Activated T-helper 2 cell treated with anti-CD3 and anti-CD28 coated beads, Interferon-gamma antibody, Interleukin-2, Interleukin-4, amounts not matched to agents 10 μg/mL and 5 μg/mL and 100 μg/mL, durations not matched to agents 14 hours and 24 hours and 36 hours (primary cell): ENCODE measurements at regions not wholly inside any gene's neighbourhood (a gene's known extent, or its start where the extent isn't known, plus 50 kb on each side); places are given as distances from the start of the nearest gene placed in this dataset.
A peak's percentile ranks its signal among the peaks of the same experiment; 100 is the strongest.
"Not testable (repeated sequence)": the region's sequence is repeated elsewhere in the genome, so short reads cannot be mapped to it uniquely, and the experiment has no call there.

Experiments used
- DNase-seq: peaks from one replicate; pipeline ENCODE4 v3.0.0; 2021; ENCODE audit warnings: low spot score
- H3K27ac Mint-ChIP-seq: one replicate; pipeline ENCODE4 v1.8.0; 2021; ENCODE audit warnings: mixed read lengths
- H3K27me3 Mint-ChIP-seq: one replicate; pipeline ENCODE4 v1.8.0; 2021; ENCODE audit warnings: low read depth, mixed read lengths
- H3K36me3 Mint-ChIP-seq: one replicate; pipeline ENCODE4 v1.8.0; 2021; ENCODE audit warnings: low read depth, mixed read lengths
- H3K4me1 Mint-ChIP-seq: one replicate; pipeline ENCODE4 v1.8.0; 2021; ENCODE audit warnings: low read depth, mixed read lengths
- H3K4me3 Mint-ChIP-seq: one replicate; pipeline ENCODE4 v1.8.0; 2021; ENCODE audit warnings: low read depth, mild to moderate bottlenecking, moderate library complexity, mixed read lengths
- H3K9me3 Mint-ChIP-seq: one replicate; pipeline ENCODE4 v1.8.0; 2021; ENCODE audit warnings: mixed read lengths
- intact Hi-C: fragments of 100-400 bp; cut with micrococcal nuclease; formaldehyde crosslinking; loops from one replicate; pipeline ENCODE4 v1.15.1; 2023

GRCh38 chr17:65301882-65302281, 164.7 kb downstream of the RGS9 start:
- intact Hi-C loops, H3K9me3 Mint-ChIP-seq, H3K4me3 Mint-ChIP-seq, DNase-seq, H3K4me1 Mint-ChIP-seq, H3K27ac Mint-ChIP-seq, H3K36me3 Mint-ChIP-seq: not testable (repeated sequence)
- peaks cover 19% of the 10 kb centered on the region for H3K27me3 Mint-ChIP-seq

DNA sequence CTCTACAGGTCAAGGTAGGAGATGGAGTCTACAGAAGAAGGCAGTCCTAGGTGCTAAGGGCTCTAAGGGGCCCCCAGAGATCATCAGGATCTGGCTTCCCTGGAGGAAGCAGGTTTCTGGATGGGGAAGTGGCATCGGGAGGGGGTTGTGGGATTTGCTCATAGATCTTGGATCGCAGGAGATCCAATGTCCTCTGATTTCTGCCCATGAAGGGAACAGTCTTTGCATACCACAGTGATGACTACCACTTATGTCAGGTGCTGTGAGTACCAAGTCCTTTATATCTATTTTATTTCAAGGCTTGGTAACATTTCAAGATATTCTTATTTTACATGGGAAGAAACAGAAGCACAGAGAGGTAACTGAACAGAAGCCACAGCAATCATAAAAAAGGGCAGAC, 164.0 kb downstream of the RGS9 start:
- Mint-ChIP-seq H3K4me3 (no peak overlapping the region), H3K27me3 (peaks cover 19% of the 10 kb centered on the region), H3K4me1 (no peaks in the 10 kb centered on the region), H3K27ac (no peak overlapping the region), H3K9me3 (no peaks in the 10 kb centered on the region), H3K36me3 (no peaks in the 10 kb centered on the region)
- intact Hi-C loops: no loop called here
- no peak for DNase-seq

DNA sequence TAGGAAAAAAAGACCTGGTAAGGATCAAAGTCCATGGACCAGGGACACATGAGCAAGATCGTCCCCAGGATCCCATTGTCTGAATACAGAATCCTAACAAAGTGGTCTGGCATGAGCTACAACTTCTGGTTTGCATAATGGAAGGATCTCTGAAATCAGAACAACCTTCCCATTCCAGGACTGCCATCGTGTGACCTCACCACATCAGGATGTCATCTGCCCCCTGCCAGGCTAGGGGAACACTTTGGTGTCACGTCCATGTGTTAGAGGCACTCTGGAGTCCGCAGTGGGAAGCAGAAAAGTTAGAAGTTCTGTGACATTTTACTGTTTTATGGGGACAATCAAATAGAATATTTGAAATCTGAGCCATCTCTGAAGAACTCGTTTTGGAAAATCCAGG, 160.7 kb downstream of the RGS9 start:
- H3K36me3 Mint-ChIP-seq: no peaks in the 10 kb centered on the region
- peaks cover 19% of the 10 kb centered on the region for H3K27me3 Mint-ChIP-seq
- no peaks in the 10 kb centered on the region for H3K9me3 Mint-ChIP-seq
- no peak overlapping the region for H3K27ac Mint-ChIP-seq
- intact Hi-C loops: loop anchor here (10.0 kb wide), 1 partner anchor 687 kb away; no protein-coding TSS in a partner anchor
- no peak overlapping the region for H3K4me3 Mint-ChIP-seq
- DNase-seq: no peak
- H3K4me1 Mint-ChIP-seq: peaks cover 1% of the 10 kb centered on the region

DNA sequence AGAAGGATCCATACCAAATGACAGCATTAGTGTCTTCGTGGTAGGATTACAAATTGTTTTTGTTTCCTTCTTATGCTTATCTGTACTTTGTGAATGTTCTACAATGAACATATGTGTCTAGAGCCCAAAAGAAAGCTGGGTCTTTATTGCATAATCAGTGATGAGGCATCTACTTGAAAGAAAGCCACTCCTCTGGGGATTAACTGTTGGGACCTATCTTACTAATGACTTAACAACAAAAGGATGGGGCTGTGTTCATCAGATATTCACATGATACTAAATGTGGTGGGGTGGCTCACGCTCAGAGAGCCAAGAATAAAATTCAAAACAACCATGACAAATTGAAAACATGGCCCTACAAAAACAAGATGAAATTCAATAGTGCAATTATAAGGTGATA, 160.2 kb downstream of the RGS9 start:
- Mint-ChIP-seq H3K9me3 (no peaks in the 10 kb centered on the region), H3K27me3 (peaks cover 16% of the 10 kb centered on the region), H3K36me3 (no peaks in the 10 kb centered on the region), H3K27ac (no peak overlapping the region), H3K4me1 (peaks cover 1% of the 10 kb centered on the region), H3K4me3 (no peak overlapping the region)
- intact Hi-C loops: loop anchor here (10.0 kb wide), 1 partner anchor 687 kb away; no protein-coding TSS in a partner anchor
- DNase-seq: no peak

DNA sequence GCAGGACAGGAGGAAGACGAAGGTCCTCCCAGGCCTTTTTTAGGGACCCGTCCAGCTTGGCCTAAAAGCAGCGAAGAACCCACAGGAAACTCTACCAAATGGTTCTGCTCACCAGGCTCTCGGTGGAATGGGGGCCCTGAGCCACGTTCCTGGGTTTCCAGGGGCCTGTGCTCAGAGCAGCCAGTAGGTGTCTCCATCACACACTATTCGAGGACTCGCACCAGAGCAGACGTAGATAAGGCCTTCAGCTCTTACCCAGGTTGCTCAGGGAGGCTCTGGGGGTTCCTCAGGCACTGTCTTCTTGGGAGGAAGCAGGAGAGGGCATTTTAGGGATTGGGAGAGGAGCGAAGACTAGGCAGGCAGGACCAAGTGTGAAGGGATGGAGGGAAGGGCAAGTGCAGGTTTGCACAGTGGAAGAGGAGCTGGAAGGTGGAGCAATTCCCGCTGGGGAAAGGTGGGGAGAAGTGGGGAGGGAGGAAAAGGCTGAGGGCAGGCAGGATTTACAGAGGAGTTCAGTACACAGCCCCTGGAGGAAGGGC, 157.1 kb downstream of the RGS9 start:
- intact Hi-C loops: loop anchor here (1.0 to 10.0 kb wide), 3 partner anchors 262 to 871 kb away; no protein-coding TSS in a partner anchor
- Mint-ChIP-seq H3K9me3 (no peaks in the 10 kb centered on the region), H3K4me1 (peaks cover 5% of the 10 kb centered on the region), H3K4me3 (no peak overlapping the region), H3K27ac (no peak overlapping the region), H3K27me3 (peaks cover 14% of the 10 kb centered on the region), H3K36me3 (no peaks in the 10 kb centered on the region)
- peak; percentile 46 for DNase-seq

GRCh38 chr17:65293584-65294180, 156.5 kb downstream of the RGS9 start:
- Mint-ChIP-seq H3K9me3 (no peaks in the 10 kb centered on the region), H3K27me3 (peaks cover 13% of the 10 kb centered on the region), H3K27ac (no peak overlapping the region), H3K4me3 (no peak overlapping the region), H3K4me1 (peaks cover 5% of the 10 kb centered on the region), H3K36me3 (no peaks in the 10 kb centered on the region)
- intact Hi-C loops: loop anchor here (1.0 to 10.0 kb wide), 3 partner anchors 263 to 872 kb away; no protein-coding TSS in a partner anchor
- no peak for DNase-seq

- no peaks in the 10 kb centered on the region for H3K9me3 Mint-ChIP-seq
- H3K36me3 Mint-ChIP-seq: no peaks in the 10 kb centered on the region
- no peak for DNase-seq
- no peak overlapping the region for H3K27ac Mint-ChIP-seq
- intact Hi-C loops: loop anchor here (10.0 kb wide), 1 partner anchor 692 kb away; no protein-coding TSS in a partner anchor
- H3K4me1 Mint-ChIP-seq: peaks cover 5% of the 10 kb centered on the region
- H3K4me3 Mint-ChIP-seq: no peak overlapping the region
- peaks cover 6% of the 10 kb centered on the region for H3K27me3 Mint-ChIP-seq
Observed at GRCh38 chr17:65292430-65292829, 155.3 kb downstream of the RGS9 start.

GRCh38 chr17:65291301-65291700, 154.1 kb downstream of the RGS9 start:
- not testable (repeated sequence) for H3K36me3 Mint-ChIP-seq, DNase-seq, H3K4me3 Mint-ChIP-seq, H3K9me3 Mint-ChIP-seq, H3K27ac Mint-ChIP-seq, H3K27me3 Mint-ChIP-seq, H3K4me1 Mint-ChIP-seq
- intact Hi-C loops: loop anchor here (10.0 kb wide), 1 partner anchor 694 kb away; no protein-coding TSS in a partner anchor

DNA sequence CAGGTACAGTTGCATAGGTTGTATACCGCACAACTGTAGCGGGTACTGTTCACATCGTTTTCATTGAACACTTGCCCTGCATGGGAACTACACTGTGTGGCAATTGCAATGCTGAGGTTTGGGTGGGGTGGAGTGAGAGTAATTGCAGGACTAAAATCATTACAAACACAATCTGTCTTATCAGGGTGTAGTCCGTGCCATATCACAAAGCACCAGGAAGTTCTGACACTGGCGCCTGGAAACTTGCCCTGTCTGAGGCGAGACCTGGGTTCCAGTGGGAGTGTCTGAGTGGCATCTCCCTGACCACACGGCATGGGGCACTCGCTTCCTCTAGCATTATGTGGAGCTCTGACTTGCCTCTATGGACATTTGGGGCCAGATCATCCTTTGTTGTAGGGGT, 153.4 kb downstream of the RGS9 start:
- Mint-ChIP-seq H3K9me3 (no peaks in the 10 kb centered on the region), H3K36me3 (no peaks in the 10 kb centered on the region), H3K27ac (no peak overlapping the region), H3K4me3 (no peak overlapping the region), H3K4me1 (peaks cover 8% of the 10 kb centered on the region), H3K27me3 (peaks cover 4% of the 10 kb centered on the region)
- no peak for DNase-seq
- intact Hi-C loops: loop anchor here (10.0 kb wide), 1 partner anchor 694 kb away; no protein-coding TSS in a partner anchor

- Mint-ChIP-seq H3K4me1 (peaks cover 11% of the 10 kb centered on the region), H3K9me3 (no peaks in the 10 kb centered on the region), H3K27ac (no peak overlapping the region), H3K36me3 (no peaks in the 10 kb centered on the region), H3K27me3 (peaks cover 4% of the 10 kb centered on the region), H3K4me3 (no peak overlapping the region)
- intact Hi-C loops: loop anchor here (10.0 kb wide), 1 partner anchor 695 kb away; no protein-coding TSS in a partner anchor
- no peak for DNase-seq
Observed at GRCh38 chr17:65290056-65290455, 152.9 kb downstream of the RGS9 start.

DNA sequence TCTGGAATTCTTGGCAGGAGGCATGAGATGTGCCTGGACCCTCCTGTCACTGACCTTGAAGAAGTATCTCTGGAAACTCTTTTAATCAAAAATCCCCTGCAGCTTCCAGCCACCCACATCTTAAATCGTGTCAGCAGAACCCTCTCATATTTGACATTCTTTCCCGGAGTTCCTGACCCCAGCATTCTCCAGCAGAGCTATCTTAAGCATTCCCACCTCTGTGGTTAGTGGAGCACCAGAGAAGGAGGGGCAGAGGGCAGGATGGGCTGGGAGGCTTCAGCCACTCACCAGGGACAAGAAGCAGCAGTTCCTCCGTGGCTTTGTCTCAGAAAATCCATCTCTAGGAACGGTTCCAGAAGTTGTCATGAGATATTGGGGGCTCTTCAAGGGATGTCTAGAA, 149.9 kb downstream of the RGS9 start:
- H3K9me3 Mint-ChIP-seq: no peaks in the 10 kb centered on the region
- H3K4me1 Mint-ChIP-seq: peaks cover 10% of the 10 kb centered on the region
- DNase-seq: no peak
- no peaks in the 10 kb centered on the region for H3K36me3 Mint-ChIP-seq
- no peak overlapping the region for H3K4me3 Mint-ChIP-seq
- H3K27me3 Mint-ChIP-seq: peaks cover 8% of the 10 kb centered on the region
- no peak overlapping the region for H3K27ac Mint-ChIP-seq
- intact Hi-C loops: no loop called here

- H3K4me3 Mint-ChIP-seq: no peak overlapping the region
- no peaks in the 10 kb centered on the region for H3K9me3 Mint-ChIP-seq
- H3K27ac Mint-ChIP-seq: no peak overlapping the region
Observed at GRCh38 chr17:65283704-65284103, 146.5 kb downstream of the RGS9 start.

DNA sequence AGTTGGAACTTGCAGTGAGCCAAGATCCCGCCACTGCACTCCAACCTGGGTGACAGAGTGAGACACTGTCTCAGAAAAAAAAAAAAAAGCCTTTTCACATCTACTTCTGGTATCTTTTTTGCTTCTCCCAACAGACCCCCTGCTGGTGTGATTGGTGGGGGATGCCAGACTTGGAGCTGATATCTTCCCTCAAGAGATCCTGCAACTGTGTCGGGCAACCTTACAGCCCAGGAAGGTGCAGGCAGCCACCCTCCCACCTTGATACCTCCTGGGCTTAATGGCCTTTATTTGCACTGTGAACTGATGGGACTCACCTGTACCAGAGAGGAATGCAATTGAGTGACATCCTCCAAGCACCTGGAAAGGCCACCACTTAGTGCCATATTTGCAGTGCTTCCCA, 142.3 kb downstream of the RGS9 start:
- H3K4me1 Mint-ChIP-seq: peaks cover 15% of the 10 kb centered on the region
- H3K27me3 Mint-ChIP-seq: peaks cover 16% of the 10 kb centered on the region
- DNase-seq: no peak
- no peak overlapping the region for H3K4me3 Mint-ChIP-seq
- no peak overlapping the region for H3K27ac Mint-ChIP-seq
- H3K36me3 Mint-ChIP-seq: no peaks in the 10 kb centered on the region
- no peaks in the 10 kb centered on the region for H3K9me3 Mint-ChIP-seq
- intact Hi-C loops: no loop called here

More at GRCh38 chr17:65283704-65284103, 146.5 kb downstream of the RGS9 start:
- peaks cover 8% of the 10 kb centered on the region for H3K27me3 Mint-ChIP-seq
- H3K36me3 Mint-ChIP-seq: no peaks in the 10 kb centered on the region
- DNase-seq: no peak
- H3K4me1 Mint-ChIP-seq: peaks cover 6% of the 10 kb centered on the region
- intact Hi-C loops: no loop called here
